Tibial nerve (tissue), 4 donors: ENCODE measurements at regions not wholly inside any gene's neighbourhood (a gene's known extent, or its start where the extent isn't known, plus 50 kb on each side); places are given as distances from the start of the nearest gene placed in this dataset.

ENCODE experiments used
- DNase-seq, 2 donors: peaks; one replicate each; pipeline ENCODE4 v3.0.0-alpha.2; 2019; ENCODE audit warnings: low spot score in 2 of 2
- H3K27ac ChIP-seq, 4 donors: fragments of 200-600 bp; sonication (generic) in 3 of 4; one replicate each; pipeline ENCODE4 v1.5.1; 2017 to 2019; ENCODE audit warnings: mild to moderate bottlenecking in 1 of 4
- H3K27me3 ChIP-seq, 2 donors: fragments of 200-600 bp; sonication (generic) in 1 of 2; one replicate each; pipeline versions ENCODE4 v1.5.1 to v1.6.0; 2017 to 2019
- H3K36me3 ChIP-seq, 3 donors: fragments of 200-600 bp; sonication (generic); one replicate each; pipeline ENCODE4 v1.5.1; 2018 to 2019
- H3K4me1 ChIP-seq, 4 donors: fragments of 200-600 bp; sonication (generic) in 3 of 4; one replicate each; pipeline ENCODE4 v1.5.1; 2017 to 2019
- H3K4me3 ChIP-seq, 4 donors: fragments of 200-600 bp; sonication (generic) in 3 of 4; one replicate each; pipeline ENCODE4 v1.5.1; 2017 to 2019; ENCODE audit warnings: mild to moderate bottlenecking in 1 of 4, moderate library complexity in 1 of 4
- H3K9me3 ChIP-seq, 4 donors: fragments of 200-600 bp; sonication (generic) in 3 of 4; one replicate each; pipeline ENCODE4 v1.5.1; 2017 to 2019
- CTCF ChIP-seq, 5 experiments: fragments of 200-600 bp in 3 of 5; fragments of 450-650 bp in 2 of 5; sonication (generic) in 3 of 5; IDR thresholded peaks; one replicate each; pipeline ENCODE4 v1.5.1; 2016 to 2019; ENCODE audit warnings: antibody characterized with exemption in 5 of 5, mild to moderate bottlenecking in 3 of 5, moderate library complexity in 2 of 5
- EP300 ChIP-seq, 2 donors: sonication (generic); formaldehyde crosslinking; IDR thresholded peaks; one replicate each; pipeline ENCODE4 v1.6.1; 2017; ENCODE audit warnings: antibody characterized with exemption in 2 of 2, mild to moderate bottlenecking in 1 of 2
- POLR2A ChIP-seq, 2 donors: fragments of 450-650 bp; IDR thresholded peaks; one replicate each; pipeline ENCODE4 v1.6.1; 2017; ENCODE audit warnings: antibody characterized with exemption in 2 of 2, mild to moderate bottlenecking in 2 of 2, moderate library complexity in 2 of 2
- WGBS, 2 donors: methylation state at CpG; one replicate each; pipeline ENCODE4 v1.1.5; 2018; 5-methylcytosine and 5-hydroxymethylcytosine counted together

GRCh38 chr6:9936551-9936950 is 478.3 kb downstream of the TFAP2A start:
- TF ChIP-seq POLR2A (IDR thresholded peaks at IDR 0.05) (no peak), CTCF (IDR thresholded peaks at IDR 0.05) (no peak), EP300 (IDR thresholded peaks at IDR 0.05) (no peak)
- no peaks in the 10 kb centered on the region for H3K9me3 ChIP-seq
- 54 to 59% methylated on average over 7 of the region's 7 CpGs for WGBS, 2 donors

DNA sequence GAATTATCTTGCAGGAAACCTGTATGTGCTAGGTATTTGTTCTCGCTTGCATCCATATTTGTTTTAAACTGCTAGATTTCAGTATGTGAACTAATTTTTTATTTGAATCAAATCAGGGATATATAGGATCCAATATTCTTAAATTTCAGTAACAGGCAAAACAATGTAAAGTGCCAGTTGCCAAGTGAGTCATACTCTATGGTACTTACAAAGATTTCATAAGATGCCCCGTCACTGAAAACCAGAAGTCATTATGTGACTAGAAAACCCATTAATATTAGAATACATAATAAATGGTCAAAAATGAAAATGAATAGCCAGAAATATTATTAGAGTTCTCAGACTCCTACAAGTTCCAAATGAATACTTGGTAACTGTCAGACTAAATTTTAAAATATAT is 481.2 kb downstream of the TFAP2A start:
- no peak overlapping the region for H3K27ac ChIP-seq
- H3K4me1 ChIP-seq = no peaks in the 10 kb centered on the region
- H3K36me3 ChIP-seq = no peaks in the 10 kb centered on the region
- no peak for TF ChIP-seq EP300 (IDR thresholded peaks at IDR 0.05)
- TF ChIP-seq CTCF (IDR thresholded peaks at IDR 0.05) = no peak
- TF ChIP-seq POLR2A (IDR thresholded peaks at IDR 0.05) = no peak
- H3K4me3 ChIP-seq = no peak overlapping the region
- H3K27me3 ChIP-seq = no peaks in the 10 kb centered on the region
- H3K9me3 ChIP-seq = peaks cover 0 to 9% (median 0%) of the 10 kb centered on the region in 4 donors
- no peak for DNase-seq
- WGBS, 2 donors = 68 to 77% methylated on average over 2 of the region's 2 CpGs

More at GRCh38 chr6:9936551-9936950, 478.3 kb downstream of the TFAP2A start:
- Histone ChIP-seq H3K4me1 (no peaks in the 10 kb centered on the region), H3K27me3 (no peaks in the 10 kb centered on the region), H3K27ac (no peak overlapping the region), H3K36me3 (no peaks in the 10 kb centered on the region), H3K4me3 (no peak overlapping the region)
- no peak for DNase-seq

DNA sequence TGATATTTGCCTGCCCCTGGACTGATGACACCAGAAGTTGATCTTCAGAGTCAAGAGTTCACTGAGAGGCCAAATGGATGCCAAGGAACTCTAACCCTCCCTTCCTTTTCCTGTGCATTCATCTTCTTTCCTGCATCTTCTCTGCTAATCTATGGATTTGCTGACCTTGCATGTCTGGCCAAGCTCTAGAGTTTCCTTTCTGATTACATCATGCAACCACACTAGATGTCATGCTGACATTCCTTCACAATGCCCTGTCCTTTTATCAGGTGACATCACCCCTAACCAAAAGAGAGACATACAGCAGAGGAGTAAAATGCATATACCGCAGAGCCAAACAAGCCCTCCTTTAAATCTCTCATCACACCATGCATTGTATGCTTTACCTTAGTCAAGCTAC is 487.6 kb downstream of the TFAP2A start:
- H3K36me3 ChIP-seq = no peaks in the 10 kb centered on the region
- DNase-seq = no peak
- H3K4me3 ChIP-seq = no peak overlapping the region
- H3K27me3 ChIP-seq = no peaks in the 10 kb centered on the region
- 86 to 96% methylated on average over 1 of the region's 1 CpG for WGBS, 2 donors
- H3K4me1 ChIP-seq = no peaks in the 10 kb centered on the region
- no peak for TF ChIP-seq CTCF (IDR thresholded peaks at IDR 0.05)
- no peak for TF ChIP-seq EP300 (IDR thresholded peaks at IDR 0.05)
- TF ChIP-seq POLR2A (IDR thresholded peaks at IDR 0.05) = no peak
- H3K27ac ChIP-seq = no peak overlapping the region
- peaks cover 0 to 9% (median 0%) of the 10 kb centered on the region in 4 donors for H3K9me3 ChIP-seq

- Histone ChIP-seq H3K4me3 (no peak overlapping the region), H3K27me3 (no peaks in the 10 kb centered on the region), H3K4me1 (no peaks in the 10 kb centered on the region), H3K9me3 (peaks cover 0 to 8% (median 0%) of the 10 kb centered on the region in 4 donors), H3K36me3 (no peaks in the 10 kb centered on the region), H3K27ac (no peak overlapping the region)
- no peak for DNase-seq
- WGBS, 2 donors = 78 to 87% methylated on average over 7 of the region's 7 CpGs
- TF ChIP-seq POLR2A (IDR thresholded peaks at IDR 0.05) (no peak), CTCF (IDR thresholded peaks at IDR 0.05) (no peak), EP300 (IDR thresholded peaks at IDR 0.05) (no peak)
Measured at GRCh38 chr6:9924971-9925370, 489.9 kb downstream of the TFAP2A start.

DNA sequence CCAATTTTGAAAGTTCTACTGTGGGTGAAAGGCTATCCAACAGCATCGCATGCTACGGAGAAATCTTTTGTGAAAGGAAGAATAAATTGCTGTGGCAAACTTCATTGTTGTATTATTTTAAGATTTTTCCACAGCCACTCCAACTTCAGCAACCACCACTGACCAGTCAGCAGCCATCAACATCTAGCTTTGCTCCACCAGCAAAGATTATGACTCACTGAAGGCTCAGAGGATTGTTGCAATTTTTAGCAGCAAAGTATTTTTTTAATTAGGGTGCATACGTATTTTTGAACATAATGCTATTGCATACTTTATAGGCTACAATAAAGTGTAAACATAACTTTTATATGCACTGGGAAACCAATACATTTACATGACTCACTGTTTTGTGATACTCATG is 493.5 kb downstream of the TFAP2A start:
- no peak for DNase-seq
- no peak overlapping the region for H3K27ac ChIP-seq
- TF ChIP-seq CTCF (IDR thresholded peaks at IDR 0.05) = no peak
- TF ChIP-seq POLR2A (IDR thresholded peaks at IDR 0.05) = no peak
- no peak for TF ChIP-seq EP300 (IDR thresholded peaks at IDR 0.05)
- no peaks in the 10 kb centered on the region for H3K36me3 ChIP-seq
- no peaks in the 10 kb centered on the region for H3K4me1 ChIP-seq
- WGBS, 2 donors = 80 to 84% methylated on average over 3 of the region's 3 CpGs
- H3K9me3 ChIP-seq = no peaks in the 10 kb centered on the region
- H3K4me3 ChIP-seq = no peak overlapping the region
- no peaks in the 10 kb centered on the region for H3K27me3 ChIP-seq
